Esophagus squamous epithelium (tissue), 4 donors: ENCODE measurements at regions not wholly inside any gene's neighbourhood (a gene's known extent, or its start where the extent isn't known, plus 50 kb on each side); places are given as distances from the start of the nearest gene placed in this dataset.

ENCODE experiments used
- CTCF ChIP-seq, 6 experiments: fragments of 450-650 bp in 4 of 6; fragments of 200-600 bp in 2 of 6; sonication (generic) in 2 of 6; IDR thresholded peaks; one replicate each; pipeline ENCODE4 v1.5.1; 2016 to 2019; ENCODE audit warnings: antibody characterized with exemption in 6 of 6, mild to moderate bottlenecking in 4 of 6, moderate library complexity in 4 of 6
- POLR2A ChIP-seq, 4 donors: fragments of 450-650 bp; IDR thresholded peaks; one replicate each; pipeline ENCODE4 v1.6.1; 2017; ENCODE audit warnings: antibody characterized with exemption in 4 of 4, mild to moderate bottlenecking in 4 of 4, moderate library complexity in 3 of 4

DNA sequence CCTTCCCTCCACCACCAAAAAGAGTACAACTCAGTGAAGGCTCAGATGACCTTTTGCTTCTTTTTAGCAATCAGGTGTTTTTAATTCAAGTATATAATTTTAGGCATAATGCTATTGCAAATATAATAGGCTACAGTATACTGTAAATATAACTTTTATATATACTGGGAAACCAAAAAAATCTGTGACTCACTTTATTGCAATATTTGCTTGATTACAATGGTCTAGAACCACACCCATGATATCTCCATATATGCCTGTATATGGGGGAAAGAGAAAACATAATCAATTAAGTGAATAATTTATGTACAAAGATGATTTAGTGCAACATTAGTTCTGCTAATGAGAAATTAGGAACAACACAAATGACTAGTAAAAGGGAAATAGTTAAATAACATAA is 134.3 kb downstream of the TLE3 start:
- TF ChIP-seq CTCF (IDR thresholded peaks at IDR 0.05): no peak
- TF ChIP-seq POLR2A (IDR thresholded peaks at IDR 0.05): no peak
